H1 (cell line): ENCODE measurements at regions not wholly inside any gene's neighbourhood (a gene's known extent, or its start where the extent isn't known, plus 50 kb on each side); places are given as distances from the start of the nearest gene placed in this dataset.

Source experiments
- CTCF ChIA-PET: fragments of 300-600 bp; sonication (Branson Sonifier 250); formaldehyde crosslinking; loops from one replicate; lab custom pipeline; 2021; ENCODE audit not compliant: partially characterized antibody; lab: Charles Lee
- POLR2A ChIA-PET: fragments of 300-600 bp; sonication (Branson Sonifier 250); formaldehyde crosslinking; loops from one replicate; lab custom pipeline; 2021; ENCODE audit warnings: inconsistent platforms; ENCODE audit not compliant: partially characterized antibody; lab: Charles Lee
- DNase-seq, 2 experiments: peaks; one replicate each; pipeline versions ENCODE4 v3.0.0 to v3.0.0-alpha.2; 2010 to 2022; ENCODE audit warnings: low spot score in 2 of 2, low read depth in 1 of 2, mixed read lengths in 1 of 2
- FAIRE-seq: peaks from 2 replicates; lab custom pipeline; 2011; peaks lifted over from hg19 to GRCh38; lab: Jason Lieb, UNC
- H2AFZ ChIP-seq: 2 replicates; pipeline ENCODE4 v1.8.1; 2012; ENCODE audit warnings: low read length, inconsistent platforms
- H2AK5ac ChIP-seq: 2 replicates; pipeline ENCODE4 v1.6.1; 2013; ENCODE audit warnings: low read depth, low read length
- H2BK120ac ChIP-seq: replicated peaks from 2 replicates; pipeline ENCODE3; 2013; ENCODE audit warnings: low read depth, low read length, inconsistent platforms
- H2BK12ac ChIP-seq: 2 replicates; pipeline ENCODE4 v1.6.1; 2013; ENCODE audit warnings: low read depth, low read length
- H2BK15ac ChIP-seq: 2 replicates; pipeline ENCODE4 v1.6.1; 2013; ENCODE audit warnings: low read length
- H2BK20ac ChIP-seq: 2 replicates; pipeline ENCODE4 v1.6.1; 2013; ENCODE audit warnings: low read length
- H2BK5ac ChIP-seq: 2 replicates; pipeline ENCODE4 v1.6.1; 2013; ENCODE audit warnings: low read depth, low read length
- H3K14ac ChIP-seq: 2 replicates; pipeline ENCODE4 v1.6.1; 2013; ENCODE audit warnings: inconsistent platforms; ENCODE audit not compliant: insufficient read length
- H3K18ac ChIP-seq: 2 replicates; pipeline ENCODE4 v1.6.1; 2013; ENCODE audit warnings: low read length; ENCODE audit errors: extremely low read depth
- H3K23ac ChIP-seq: 2 replicates; pipeline ENCODE4 v1.6.1; 2013; ENCODE audit warnings: inconsistent platforms; ENCODE audit not compliant: insufficient read length
- H3K23me2 ChIP-seq: 2 replicates; pipeline ENCODE4 v1.6.1; 2013; ENCODE audit warnings: low read depth, low read length
- H3K27ac ChIP-seq: 2 replicates; pipeline ENCODE4 v1.6.1; 2011; ENCODE audit warnings: low read depth, low read length, inconsistent platforms
- H3K27me3 ChIP-seq, 4 experiments: replicated peaks in 1 of 4; 1 replicate in 1 of 4; 2 replicates in 3 of 4; pipeline versions ENCODE4 v1.6.1 to v1.8.1; 2011 to 2013; ENCODE audit warnings: low read length in 3 of 4, mild to moderate bottlenecking in 3 of 4, inconsistent platforms in 2 of 4, mixed read lengths in 2 of 4, moderate library complexity in 1 of 4; ENCODE audit not compliant: control insufficient read depth in 3 of 4, insufficient read depth in 3 of 4; ENCODE audit errors: extremely low read depth in 1 of 4
- H3K36me3 ChIP-seq, 4 experiments: 2 replicates each; pipeline versions ENCODE4 v1.6.1 to v1.8.1; 2011 to 2013; ENCODE audit warnings: mild to moderate bottlenecking in 4 of 4, low read length in 3 of 4, moderate library complexity in 2 of 4, control low read depth in 1 of 4, inconsistent platforms in 1 of 4; ENCODE audit not compliant: insufficient read depth in 4 of 4, control insufficient read depth in 2 of 4
- H3K4ac ChIP-seq: replicated peaks from 2 replicates; pipeline ENCODE3; 2013; ENCODE audit warnings: low read length, low read depth, mixed read lengths, inconsistent platforms; ENCODE audit not compliant: insufficient read length
- H3K4me1 ChIP-seq, 4 experiments: replicated peaks in 1 of 4; 1 replicate in 1 of 4; 2 replicates in 3 of 4; pipeline versions ENCODE4 v1.6.1 to v1.8.1; 2011 to 2013; ENCODE audit warnings: low read length in 3 of 4, inconsistent platforms in 2 of 4, mixed read lengths in 1 of 4; ENCODE audit not compliant: insufficient read depth in 4 of 4, control insufficient read depth in 3 of 4
- H3K4me2 ChIP-seq, 2 experiments: 2 replicates each; pipeline versions ENCODE4 v1.6.1 to v1.8.1; 2011 to 2013; ENCODE audit warnings: low read depth in 2 of 2, low read length in 2 of 2, control low read depth in 1 of 2, inconsistent platforms in 1 of 2, mild to moderate bottlenecking in 1 of 2; ENCODE audit not compliant: insufficient read depth in 1 of 2
- H3K4me3 ChIP-seq, 4 experiments: fragments of 200-600, 300-600 bp in 1 of 4; sonication (generic), shearing (Covaris generic), sonication (Bioruptor Twin) in 1 of 4; 2 replicates each; pipeline versions ENCODE4 v1.5.1 to v1.8.1; 2011 to 2016; ENCODE audit warnings: low read length in 4 of 4, low read depth in 3 of 4, control low read depth in 2 of 4, inconsistent platforms in 2 of 4, mild to moderate bottlenecking in 2 of 4, mixed read lengths in 1 of 4, moderate library complexity in 1 of 4; ENCODE audit not compliant: insufficient read depth in 2 of 4; ENCODE audit errors: extremely low read depth in 1 of 4
- H3K56ac ChIP-seq: replicated peaks from 2 replicates; pipeline ENCODE3; 2013; ENCODE audit warnings: low read depth, mild to moderate bottlenecking, mixed read lengths, low read length, inconsistent platforms; ENCODE audit not compliant: insufficient read length
- H3K79me1 ChIP-seq: 2 replicates; pipeline ENCODE4 v1.6.1; 2013; ENCODE audit warnings: low read depth, low read length, control low read depth
- H3K79me2 ChIP-seq, 2 experiments: 2 replicates each; pipeline versions ENCODE4 v1.6.1 to v1.8.1; 2012 to 2013; ENCODE audit warnings: low read length in 2 of 2, mild to moderate bottlenecking in 2 of 2, inconsistent platforms in 1 of 2; ENCODE audit not compliant: insufficient read depth in 2 of 2, control insufficient read depth in 1 of 2
- H3K9ac ChIP-seq, 4 experiments: replicated peaks in 1 of 4; 1 replicate in 1 of 4; 2 replicates in 3 of 4; pipeline versions ENCODE4 v1.6.1 to v1.8.1; 2011 to 2013; ENCODE audit warnings: low read depth in 3 of 4, low read length in 3 of 4, control low read depth in 2 of 4, mild to moderate bottlenecking in 2 of 4, moderate library complexity in 2 of 4, inconsistent platforms in 1 of 4; ENCODE audit errors: extremely low read depth in 1 of 4
- H3K9me3 ChIP-seq, 2 experiments: 2 replicates each; pipeline versions ENCODE4 v1.6.1 to v1.8.1; 2012 to 2013; ENCODE audit warnings: mild to moderate bottlenecking in 2 of 2, moderate library complexity in 2 of 2, control low read depth in 1 of 2, inconsistent platforms in 1 of 2, low read depth in 1 of 2, low read length in 1 of 2, mixed read lengths in 1 of 2; ENCODE audit not compliant: insufficient read depth in 2 of 2
- H4K20me1 ChIP-seq, 2 experiments: replicated peaks in 1 of 2; 2 replicates each; pipeline versions ENCODE3 to v1.8.1; 2011 to 2013; ENCODE audit warnings: inconsistent platforms in 2 of 2, low read length in 2 of 2, mild to moderate bottlenecking in 1 of 2; ENCODE audit not compliant: insufficient read depth in 2 of 2, control insufficient read depth in 1 of 2
- H4K5ac ChIP-seq: 2 replicates; pipeline ENCODE4 v1.6.1; 2013; ENCODE audit warnings: low read length, low read depth, mixed read lengths, inconsistent platforms; ENCODE audit not compliant: insufficient read length
- H4K8ac ChIP-seq: 2 replicates; pipeline ENCODE4 v1.8.0; 2013; ENCODE audit warnings: mild to moderate bottlenecking, moderate library complexity, low read length, inconsistent platforms; ENCODE audit not compliant: insufficient read depth; ENCODE audit errors: extremely low read depth
- H4K91ac ChIP-seq: replicated peaks from 2 replicates; pipeline ENCODE3; 2013; ENCODE audit warnings: low read length, mixed read lengths, inconsistent platforms; ENCODE audit not compliant: insufficient read length
- ATF3 ChIP-seq: IDR thresholded peaks from 2 replicates; pipeline ENCODE4 v1.6.1; 2011; ENCODE audit warnings: low read depth, mild to moderate bottlenecking, low read length; ENCODE audit not compliant: insufficient read depth
- BACH1 ChIP-seq: IDR thresholded peaks from 2 replicates; pipeline ENCODE4 v1.6.1; 2012; ENCODE audit warnings: low read length, improper control_type of control experiment
- EP300 ChIP-seq, 2 experiments: IDR thresholded peaks; 1 replicate in 1 of 2; 2 replicates in 1 of 2; pipeline ENCODE4 v1.6.1; 2011 to 2012; ENCODE audit warnings: low read depth in 2 of 2, low read length in 2 of 2, mild to moderate bottlenecking in 2 of 2, borderline replicate concordance in 1 of 2, inconsistent platforms in 1 of 2, moderate library complexity in 1 of 2
- EZH2 ChIP-seq: fragments of 200-600 bp; sonication (generic); IDR thresholded peaks from 2 replicates; pipeline ENCODE4 v1.7.1; 2012; ENCODE audit warnings: low read depth, mild to moderate bottlenecking, moderate library complexity, low read length, inconsistent platforms; ENCODE audit not compliant: severe bottlenecking
- JUN ChIP-seq: IDR thresholded peaks from 2 replicates; pipeline ENCODE4 v1.6.1; 2011; ENCODE audit warnings: low read depth, mild to moderate bottlenecking, improper control_type of control experiment, low read length
- JUND ChIP-seq: IDR thresholded peaks from 2 replicates; pipeline ENCODE4 v1.6.1; 2011; ENCODE audit warnings: mild to moderate bottlenecking, improper control_type of control experiment, low read length
- KDM4A ChIP-seq: IDR thresholded peaks from one replicate; pipeline ENCODE4 v1.7.1; 2012; ENCODE audit warnings: low read depth, mild to moderate bottlenecking, moderate library complexity, low read length, inconsistent platforms; ENCODE audit not compliant: severe bottlenecking
- RAD21 ChIP-seq, 2 experiments: IDR thresholded peaks in 1 of 2; conservative IDR thresholded peaks in 1 of 2; 2 replicates each; pipeline ENCODE4 v1.6.1; 2011; ENCODE audit warnings: low read depth in 2 of 2, low read length in 2 of 2, improper control_type of control experiment in 1 of 2, inconsistent platforms in 1 of 2, mild to moderate bottlenecking in 1 of 2, moderate library complexity in 1 of 2
- RBBP5 ChIP-seq: IDR thresholded peaks from 2 replicates; pipeline ENCODE4 v1.7.1; 2012; ENCODE audit warnings: low read depth, mild to moderate bottlenecking, inconsistent platforms, low read length, moderate library complexity, borderline replicate concordance
- SIX5 ChIP-seq: IDR thresholded peaks from 2 replicates; pipeline ENCODE4 v1.6.1; 2011; ENCODE audit warnings: mild to moderate bottlenecking, low read depth, low read length
- SP4 ChIP-seq: IDR thresholded peaks from 2 replicates; pipeline ENCODE4 v1.6.1; 2012; ENCODE audit warnings: low read length, inconsistent platforms
- WGBS, 2 experiments: shearing (Covaris generic) in 1 of 2; methylation state at CpG; one replicate each; pipeline versions ENCODE4 v1.1.6 to v1.1.7; 2013 to 2015; ENCODE audit warnings: low lambda C conversion rate in 2 of 2, mixed read lengths in 2 of 2, inconsistent platforms in 1 of 2, low coverage in 1 of 2, missing lambda C conversion rate in 1 of 2; ENCODE audit not compliant: insufficient replicate concordance in 2 of 2, insufficient coverage in 1 of 2, insufficient read length in 1 of 2; ENCODE audit errors: extremely low coverage in 1 of 2, missing lambda C conversion rate in 1 of 2; 5-methylcytosine and 5-hydroxymethylcytosine counted together

- H3K36me3 ChIP-seq = no peaks in the 10 kb centered on the region
- no peak overlapping the region for H3K23ac ChIP-seq
- H2BK5ac ChIP-seq = no peak overlapping the region
- no peak overlapping the region for H3K4me2 ChIP-seq
- WGBS, 2 experiments = 80% methylated on average over 10 of the region's 10 CpGs; no CpG with 5 or more reads in 1 of the 2 experiments
- H2BK120ac ChIP-seq = no peak overlapping the region
- no peaks in the 10 kb centered on the region for H4K20me1 ChIP-seq
- H3K27me3 ChIP-seq = no peaks in the 10 kb centered on the region
- H3K79me1 ChIP-seq = no peaks in the 10 kb centered on the region
- DNase-seq (no peak), FAIRE-seq (no peak)
- no peaks in the 10 kb centered on the region for H3K9me3 ChIP-seq
- H2BK15ac ChIP-seq = no peak overlapping the region
- no peak overlapping the region for H3K9ac ChIP-seq
- no peaks in the 10 kb centered on the region for H3K79me2 ChIP-seq
- POLR2A ChIA-PET = no interaction called here
- H2AK5ac ChIP-seq = no peak overlapping the region
- H4K91ac ChIP-seq = no peak overlapping the region
- H4K5ac ChIP-seq = no peak overlapping the region
- H3K14ac ChIP-seq = no peak overlapping the region
- H2BK12ac ChIP-seq = no peak overlapping the region
- no peak overlapping the region for H3K27ac ChIP-seq
- no peak overlapping the region for H3K4ac ChIP-seq
- no peak overlapping the region for H2AFZ ChIP-seq
- no peak overlapping the region for H3K56ac ChIP-seq
- no peak overlapping the region for H4K8ac ChIP-seq
- no peak overlapping the region for H3K18ac ChIP-seq
- H3K4me1 ChIP-seq = no peaks in the 10 kb centered on the region
- CTCF ChIA-PET = interaction anchor here (0.6 to 1.9 kb wide), 6 partner anchors 17 to 417 kb away, joined by 3 to 7 read pairs (median 4); no protein-coding TSS in a partner anchor
- no peak overlapping the region for H3K4me3 ChIP-seq
- H3K23me2 ChIP-seq = no peaks in the 10 kb centered on the region
- no peak overlapping the region for H2BK20ac ChIP-seq
- TF ChIP-seq SP4 (no peak), RAD21 (IDR thresholded peaks at IDR 0.05 in 1 of 2, conservative IDR thresholded peaks at IDR 0.05 in 1 of 2; ENCODE audit: low read depth in 2 of 2, low read length in 2 of 2) (no peak), ATF3 (no peak), EZH2 (no peak), SIX5 (no peak), BACH1 (no peak), JUND (no peak), RBBP5 (no peak), KDM4A (no peak), EP300 (IDR thresholded peaks at IDR 0.05; ENCODE audit: borderline replicate concordance in 1 of 2, low read depth in 2 of 2, low read length in 2 of 2) (no peak), JUN (no peak)
Observed at GRCh38 chr2:37812941-37813730, 112.0 kb upstream of the RMDN2 start.
